ENCODE measurements at regions not wholly inside any gene's neighbourhood (a gene's known extent, or its start where the extent isn't known, plus 50 kb on each side); places are given as distances from the start of the nearest gene placed in this dataset.
"Not testable (repeated sequence)": the region's sequence is repeated elsewhere in the genome, so short reads cannot be mapped to it uniquely, and the experiment has no call there.

- DNase-seq (ENCODE audit: low read depth), result no peak
Measured at GRCh38 chr7:27418541-27418940, 175.9 kb downstream of the EVX1 start.

DNA sequence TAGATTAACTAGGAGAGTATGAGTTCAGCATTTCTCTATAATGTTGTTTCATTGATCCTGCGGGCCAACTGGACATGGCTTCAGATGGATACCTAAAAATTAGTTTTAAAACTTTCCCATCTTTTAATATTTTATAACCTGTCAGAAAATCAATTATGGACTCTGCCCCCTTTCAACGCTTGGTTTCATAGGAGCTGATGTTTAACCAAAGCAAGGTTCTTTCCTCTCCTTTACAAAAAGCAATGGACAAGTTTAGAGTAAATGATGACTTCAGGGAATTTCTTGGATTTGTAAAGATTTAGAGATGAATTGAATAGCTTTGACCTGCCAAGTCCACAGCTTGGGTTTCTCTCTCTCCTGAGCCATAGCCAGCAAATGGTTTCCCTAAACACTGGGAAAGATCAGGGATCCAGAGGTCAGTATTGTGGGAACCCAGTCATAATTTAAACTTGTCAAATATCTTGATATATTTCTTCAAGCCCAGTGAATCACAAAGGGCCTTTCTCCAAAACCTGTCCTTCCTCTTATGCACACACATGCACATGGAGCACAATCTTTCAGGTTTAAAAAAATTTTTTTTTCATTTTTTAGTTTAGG lies 177.1 kb downstream of the EVX1 start:
- DNase-seq (ENCODE audit: low read depth), result no peak

DNA sequence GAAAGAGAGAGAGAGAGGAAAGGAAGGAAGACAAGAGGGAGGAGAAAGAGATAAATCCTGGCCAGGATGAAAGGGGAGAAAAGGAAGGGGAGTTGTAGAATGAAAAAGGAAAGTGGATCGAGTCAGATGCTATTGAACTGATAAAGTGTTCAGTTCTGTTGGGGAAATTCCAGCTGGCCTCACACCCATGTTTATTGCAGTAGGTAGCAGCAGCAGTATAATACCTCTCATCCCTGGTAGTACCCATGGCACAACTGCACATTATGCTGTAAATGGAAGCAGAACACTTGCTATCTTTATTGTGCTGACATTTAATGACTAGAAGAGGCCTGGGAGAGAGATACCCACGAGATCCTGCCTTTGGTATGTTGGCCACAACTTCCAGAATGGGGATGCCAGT lies 178.1 kb downstream of the EVX1 start:
- DNase-seq (ENCODE audit: low read depth), result no peak

- peak; percentile 3 for DNase-seq (ENCODE audit: low read depth)
Measured at GRCh38 chr7:27423290-27423689, 180.7 kb downstream of the EVX1 start.

- DNase-seq (ENCODE audit: low read depth), result no peak
Measured at GRCh38 chr7:27423821-27424220, 181.2 kb downstream of the EVX1 start.

DNA sequence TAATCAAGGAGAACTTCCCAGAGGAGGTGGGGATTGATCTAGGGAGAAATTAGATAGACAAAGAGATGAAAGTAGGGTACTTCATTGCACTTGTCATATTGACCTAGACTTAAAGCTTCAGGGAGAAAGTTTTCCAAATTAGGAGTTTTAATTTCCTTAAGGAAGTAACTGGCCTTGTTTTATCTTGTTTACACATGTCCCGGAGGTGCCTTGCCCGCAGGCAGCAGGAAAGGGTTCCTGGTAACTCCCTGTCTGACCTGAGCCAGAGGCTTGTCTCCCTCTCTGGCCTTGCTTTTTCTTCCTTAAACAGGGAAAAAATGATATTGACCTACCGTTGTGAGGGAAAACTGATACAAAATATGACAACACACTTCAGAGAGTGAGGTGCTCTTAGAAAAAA lies 181.6 kb downstream of the EVX1 start:
- no peak for DNase-seq (ENCODE audit: low read depth)

DNA sequence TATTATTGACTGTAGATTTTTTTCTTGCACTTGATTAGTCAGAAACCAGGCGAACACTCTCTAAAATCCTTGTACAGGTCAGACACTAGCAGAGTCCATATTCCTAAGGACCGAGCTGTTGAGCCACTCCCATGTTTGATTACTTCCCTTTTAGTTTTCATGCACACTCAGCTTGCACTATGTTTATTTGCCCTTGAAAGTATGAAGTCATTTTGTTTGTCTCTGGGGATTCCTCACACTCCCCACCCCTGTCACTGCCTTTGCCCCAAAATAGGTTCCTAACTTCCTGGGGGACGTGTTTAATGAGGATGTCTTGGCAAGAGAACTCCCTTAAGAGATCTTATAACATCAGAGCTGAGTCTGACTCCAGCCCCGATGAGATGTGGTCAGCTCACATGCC lies 182.1 kb downstream of the EVX1 start:
- DNase-seq (ENCODE audit: low read depth), result no peak

- no peak for DNase-seq (ENCODE audit: low read depth)
Measured at GRCh38 chr7:27427416-27427815, 184.8 kb downstream of the EVX1 start.

GRCh38 chr7:27430105-27430504 lies 187.5 kb downstream of the EVX1 start:
- DNase-seq (ENCODE audit: low read depth), result no peak

DNA sequence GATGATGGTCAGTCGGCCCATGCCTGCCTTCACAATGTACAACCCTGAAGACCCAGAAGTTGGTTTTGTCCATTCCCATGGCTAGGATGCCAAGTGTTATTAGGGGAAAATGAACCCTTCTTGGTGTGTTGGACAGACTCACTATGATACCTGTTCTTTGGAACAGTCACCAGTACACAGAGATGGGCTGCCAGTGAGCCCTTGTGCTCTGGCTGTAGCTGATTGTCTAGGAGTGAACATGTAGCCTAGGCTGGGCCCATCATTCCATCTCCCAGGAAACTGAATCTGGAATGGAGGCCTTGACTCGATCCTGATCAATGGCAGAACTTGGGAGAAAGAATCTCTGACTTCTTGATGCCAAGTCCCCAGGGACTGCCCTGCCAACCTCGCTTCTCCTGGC lies 188.9 kb downstream of the EVX1 start:
- no peak for DNase-seq (ENCODE audit: low read depth)

GRCh38 chr7:27433581-27433980 lies 191.0 kb downstream of the EVX1 start:
- no peak for DNase-seq (ENCODE audit: low read depth)

- DNase-seq (ENCODE audit: low read depth), result peak; percentile 22
Measured at GRCh38 chr7:27434756-27435400, 192.3 kb downstream of the EVX1 start.

DNA sequence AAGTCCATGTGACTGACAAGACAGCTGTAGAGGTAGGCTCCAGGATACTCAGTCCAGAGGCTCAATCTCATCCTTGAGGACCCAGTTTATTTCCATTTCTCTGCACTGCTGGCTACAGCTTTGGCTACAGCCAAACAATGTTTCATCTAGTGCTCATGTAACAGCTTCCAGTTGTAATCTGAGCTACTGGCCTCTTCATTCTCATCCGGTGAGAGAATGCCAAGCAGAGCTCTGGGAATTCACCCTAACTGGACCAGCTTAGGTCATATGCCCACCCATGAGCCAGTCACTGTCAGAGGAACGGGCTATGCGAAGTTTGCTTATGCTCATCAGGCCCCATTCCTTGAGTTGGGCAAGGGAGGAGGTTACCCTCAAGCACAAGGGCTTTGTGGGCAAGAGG lies 192.9 kb downstream of the EVX1 start:
- DNase-seq (ENCODE audit: low read depth), result no peak

DNA sequence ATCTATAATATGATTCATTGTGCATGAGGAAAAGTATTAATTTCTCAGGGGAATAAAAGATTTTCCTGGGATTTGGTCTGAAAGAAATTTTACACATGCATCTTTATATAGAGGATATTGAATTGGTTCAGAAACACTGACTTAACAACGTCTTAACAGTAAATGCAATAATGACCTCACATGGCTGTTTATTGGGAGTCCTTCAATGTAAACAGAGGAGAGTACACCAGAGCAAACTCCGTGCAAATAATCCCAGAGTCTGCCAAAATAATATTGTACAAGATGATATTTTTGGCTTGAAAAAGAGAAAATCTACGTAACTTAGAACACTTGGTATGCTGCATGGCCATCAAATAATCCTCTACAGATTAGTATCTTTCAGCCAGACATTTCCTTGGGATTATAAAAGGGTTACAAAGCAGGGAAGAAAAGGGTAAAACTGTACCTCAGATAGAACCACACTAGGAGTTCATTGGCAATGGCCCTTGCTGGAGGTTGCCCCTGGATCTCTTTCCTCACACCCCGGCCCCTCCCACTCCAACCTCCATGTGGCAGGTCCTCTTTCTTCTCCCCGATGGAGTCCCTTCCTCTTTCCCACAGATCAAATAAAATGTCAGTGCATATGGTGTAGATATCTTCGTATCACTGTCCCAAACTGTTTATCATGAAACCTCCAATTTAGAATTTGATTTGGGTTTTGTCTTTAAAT lies 196.4 kb downstream of the EVX1 start:
- DNase-seq (ENCODE audit: low read depth), result no peak

DNA sequence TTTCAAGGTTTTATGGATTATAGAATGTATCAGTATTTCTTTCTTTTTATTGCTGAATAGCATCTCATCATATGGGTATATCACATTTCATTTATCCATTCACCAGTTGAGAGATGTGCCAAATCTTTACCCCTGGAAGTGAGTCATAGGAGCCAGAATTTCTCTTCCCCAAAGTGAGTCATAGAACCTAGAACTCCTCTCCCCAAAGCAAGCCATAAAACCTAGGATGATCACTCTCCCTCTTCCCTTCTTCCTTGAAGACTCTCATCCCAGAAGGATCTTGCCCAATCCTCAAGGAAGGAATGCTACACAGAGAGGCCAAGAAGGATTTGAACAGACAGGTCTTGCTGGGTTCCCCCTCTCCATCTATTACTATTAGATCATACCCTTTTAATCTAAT lies 199.9 kb downstream of the EVX1 start:
- no peak for DNase-seq (ENCODE audit: low read depth)

DNA sequence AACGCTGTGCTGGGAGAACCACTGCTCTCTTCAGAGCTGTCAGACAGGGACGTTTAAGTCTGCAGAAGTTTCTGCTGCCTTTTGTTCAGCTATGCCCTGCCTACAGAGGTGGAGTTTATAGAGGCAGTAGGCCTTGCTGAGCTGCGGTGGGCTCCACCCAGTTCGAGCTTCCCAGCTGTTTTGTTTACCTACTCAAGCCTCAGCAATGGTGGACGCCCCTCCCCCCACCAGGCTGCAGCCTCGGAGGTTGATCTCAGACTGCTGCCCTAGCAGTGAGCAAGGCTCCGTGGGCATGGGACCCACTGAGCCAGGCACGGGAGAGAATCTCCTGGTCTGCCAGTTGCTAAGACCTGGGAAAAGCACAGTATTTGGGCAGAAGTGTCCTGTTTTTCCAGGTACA lies 206.4 kb downstream of the EVX1 start:
- not testable (repeated sequence) for DNase-seq (ENCODE audit: low read depth)

GRCh38 chr7:27453702-27454405 lies 208.8 kb downstream of the HIBADH start:
- peak; percentile 36 for DNase-seq (ENCODE audit: low read depth)

DNA sequence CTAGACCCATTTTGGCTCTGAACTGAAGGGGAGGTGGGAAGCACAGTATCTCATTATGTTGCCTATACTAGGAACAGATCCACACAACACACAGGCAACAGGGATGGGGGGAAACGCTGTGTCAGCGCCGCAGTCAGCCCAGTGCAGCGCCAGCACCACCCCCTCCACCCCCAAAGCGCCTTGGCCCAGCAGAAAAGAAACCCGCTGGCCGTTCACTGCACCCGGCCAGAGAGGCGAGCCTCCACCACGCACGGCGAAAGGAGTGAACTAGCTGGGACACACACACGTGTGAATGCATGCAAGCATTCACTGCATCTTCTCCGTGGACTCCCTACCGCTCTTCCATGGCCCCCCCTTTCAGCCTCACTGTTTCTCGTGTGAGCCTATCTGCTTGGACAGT lies 205.6 kb downstream of the HIBADH start:
- not testable (repeated sequence) for DNase-seq (ENCODE audit: low read depth)

DNA sequence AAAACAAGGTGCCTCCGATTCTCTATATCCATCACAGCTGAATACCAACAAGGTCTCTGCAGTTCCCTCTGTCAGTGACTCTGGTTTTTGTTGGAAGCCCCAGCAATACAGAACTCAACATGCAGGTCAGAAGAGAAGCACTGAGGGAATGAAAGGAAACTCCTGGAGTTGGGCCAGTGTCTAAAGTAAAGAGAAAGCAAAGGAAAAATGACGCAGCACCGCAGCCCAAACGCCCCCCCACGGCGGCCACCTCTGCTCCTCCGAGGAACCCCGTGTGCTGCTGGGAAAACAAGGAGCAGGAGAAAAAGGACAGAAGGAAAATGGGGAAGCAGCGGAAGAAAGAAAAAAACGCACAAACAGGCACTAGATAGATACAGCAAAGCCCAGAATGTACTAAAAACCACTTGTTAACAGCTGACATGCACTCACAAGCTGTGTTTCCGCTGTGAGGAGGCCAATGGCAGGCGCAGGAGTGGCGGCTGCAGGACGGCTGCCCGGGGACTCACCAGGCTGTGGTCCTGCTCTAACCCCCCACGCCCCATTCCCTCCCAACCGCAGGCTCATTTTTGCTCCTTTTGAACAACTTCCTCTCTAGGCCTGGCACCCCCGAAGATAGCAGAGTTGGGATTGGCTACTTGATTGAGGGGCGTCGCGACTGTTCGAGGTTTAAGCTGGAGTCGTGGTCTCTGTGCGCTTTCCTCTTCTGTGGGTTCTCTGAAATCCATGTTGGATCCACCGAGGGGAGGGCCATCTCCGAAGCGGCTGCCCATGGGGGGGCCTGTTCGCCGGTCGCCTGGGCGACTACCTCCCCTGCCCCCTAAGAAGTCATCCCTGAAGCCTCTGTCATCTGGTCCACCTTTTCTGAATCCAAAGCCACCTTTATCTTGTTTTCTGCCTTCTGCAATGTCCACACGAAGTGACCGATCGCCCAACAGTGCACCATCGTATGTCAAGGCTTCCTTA lies 204.8 kb downstream of the HIBADH start:
- DNase-seq (ENCODE audit: low read depth), result not testable (repeated sequence)

DNA sequence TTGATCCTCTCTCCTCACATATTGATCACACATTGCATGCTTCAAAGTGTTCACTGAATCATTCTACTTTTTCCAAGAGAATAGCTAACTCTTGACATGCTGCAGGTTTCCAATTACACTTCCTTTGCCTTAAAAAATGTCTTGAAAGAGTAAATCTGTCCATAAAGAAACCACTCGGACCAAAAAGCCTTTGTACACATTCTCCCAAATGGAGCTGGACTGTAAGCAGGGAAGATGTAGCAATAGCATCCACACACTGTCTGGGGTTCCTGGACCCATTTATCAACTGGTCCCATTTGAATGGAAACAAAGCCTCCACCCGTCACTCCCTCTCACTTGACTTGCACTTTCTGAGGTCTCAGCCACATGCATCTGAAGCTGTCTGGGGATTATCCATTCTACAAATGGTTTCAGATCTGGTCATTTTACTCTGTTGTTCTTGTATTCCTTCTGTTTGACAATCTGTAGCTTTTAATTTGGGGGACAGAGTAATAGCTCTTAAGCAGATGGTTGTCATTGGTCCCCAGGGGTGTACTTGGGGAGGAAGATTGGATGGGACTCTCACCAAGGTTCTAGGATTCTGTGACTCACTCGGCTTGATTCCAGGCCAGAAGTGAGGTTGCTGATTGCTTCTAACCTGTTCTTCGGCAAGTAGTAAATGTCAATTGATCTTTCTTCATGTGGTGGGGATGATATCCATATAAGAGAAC lies 203.5 kb downstream of the HIBADH start:
- no peak for DNase-seq (ENCODE audit: low read depth)

DNA sequence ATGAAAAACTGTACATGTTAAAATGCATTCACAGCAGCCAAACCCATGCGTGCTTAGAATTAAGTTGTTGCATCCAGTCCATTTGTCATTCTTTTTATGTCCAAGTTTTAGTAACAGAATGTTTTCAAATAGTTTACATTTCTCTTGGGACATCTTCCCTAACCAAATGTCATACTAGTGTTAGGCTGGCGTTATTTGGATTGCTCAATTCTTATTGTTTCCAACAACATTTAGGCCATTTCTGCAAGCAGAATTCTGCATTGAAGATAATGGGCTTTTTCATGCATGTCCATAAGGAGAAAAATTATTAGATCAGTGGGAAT lies 203.0 kb downstream of the HIBADH start:
- no peak for DNase-seq (ENCODE audit: low read depth)

Measured in amniotic epithelial cell (primary cell).